Cardiac muscle cell (in vitro differentiated cells and primary cell): ENCODE measurements at regions not wholly inside any gene's neighbourhood (a gene's known extent, or its start where the extent isn't known, plus 50 kb on each side); places are given as distances from the start of the nearest gene placed in this dataset.

ENCODE experiments used
- DNase-seq, 2 donors: peaks; one replicate each; pipeline versions ENCODE4 v3.0.0 to v3.0.0-alpha.2; 2010 to 2017; ENCODE audit warnings: low read depth in 1 of 2, low spot score in 1 of 2
- H3K27ac ChIP-seq: fragments of 200-600 bp; sonication (generic); 2 replicates; pipeline ENCODE4 v1.5.1; 2016
- H3K27me3 ChIP-seq: fragments of 200-600 bp; sonication (generic); 2 replicates; pipeline ENCODE4 v1.6.0; 2016; ENCODE audit warnings: control low read depth
- H3K36me3 ChIP-seq: fragments of 200-600 bp; sonication (generic); 2 replicates; pipeline ENCODE4 v1.5.1; 2016; ENCODE audit warnings: control low read depth
- H3K4me1 ChIP-seq: fragments of 200-600 bp; sonication (generic); 2 replicates; pipeline ENCODE4 v1.8.1; 2017; ENCODE audit warnings: low read depth, mild to moderate bottlenecking, mixed run types
- H3K4me3 ChIP-seq: fragments of 200-600 bp; sonication (generic); 2 replicates; pipeline ENCODE4 v1.5.1; 2016; ENCODE audit warnings: mild to moderate bottlenecking
- H3K9me3 ChIP-seq: fragments of 200-600 bp; sonication (generic); 2 replicates; pipeline ENCODE4 v1.5.1; 2017; ENCODE audit warnings: low read depth, mild to moderate bottlenecking, control low read depth
- CTCF ChIP-seq: IDR thresholded peaks from 2 replicates; pipeline ENCODE4 v1.5.1; 2012; ENCODE audit warnings: low read depth, mild to moderate bottlenecking, low read length

- no peak overlapping the region for H3K27ac ChIP-seq
- no peak for DNase-seq
Measured at GRCh38 chr14:34177466-34177865, 226.6 kb upstream of the EGLN3 start.

GRCh38 chr14:34175574-34175973 is 224.7 kb upstream of the EGLN3 start:
- Histone ChIP-seq H3K4me1 (peaks cover 5% of the 10 kb centered on the region), H3K4me3 (no peak overlapping the region), H3K9me3 (no peaks in the 10 kb centered on the region), H3K36me3 (no peaks in the 10 kb centered on the region), H3K27me3 (no peaks in the 10 kb centered on the region), H3K27ac (no peak overlapping the region)
- DNase-seq: no peak
- TF ChIP-seq CTCF: no peak

More at GRCh38 chr14:34177466-34177865, 226.6 kb upstream of the EGLN3 start:
- TF ChIP-seq CTCF: no peak
- Histone ChIP-seq H3K4me3 (no peak overlapping the region), H3K36me3 (no peaks in the 10 kb centered on the region), H3K9me3 (no peaks in the 10 kb centered on the region), H3K4me1 (peaks cover 8% of the 10 kb centered on the region), H3K27me3 (no peaks in the 10 kb centered on the region)

- H3K27ac ChIP-seq: no peak overlapping the region
- no peak for DNase-seq
- peaks cover 1% of the 10 kb centered on the region for H3K4me1 ChIP-seq
- no peaks in the 10 kb centered on the region for H3K9me3 ChIP-seq
- no peak overlapping the region for H3K4me3 ChIP-seq
- H3K36me3 ChIP-seq: no peaks in the 10 kb centered on the region
- TF ChIP-seq CTCF: no peak
- no peaks in the 10 kb centered on the region for H3K27me3 ChIP-seq
Measured at GRCh38 chr14:34174973-34175372, 224.1 kb upstream of the EGLN3 start.

- Histone ChIP-seq H3K27ac (no peak overlapping the region), H3K9me3 (no peaks in the 10 kb centered on the region), H3K4me1 (no peaks in the 10 kb centered on the region), H3K27me3 (no peaks in the 10 kb centered on the region), H3K4me3 (no peak overlapping the region), H3K36me3 (no peaks in the 10 kb centered on the region)
- no peak for DNase-seq
- TF ChIP-seq CTCF: no peak
Measured at GRCh38 chr14:34173916-34174315, 223.0 kb upstream of the EGLN3 start.

- TF ChIP-seq CTCF: no peak
- H3K9me3 ChIP-seq: no peaks in the 10 kb centered on the region
Measured at GRCh38 chr14:34172550-34173368, 221.9 kb upstream of the EGLN3 start.

More at GRCh38 chr14:34172550-34173368, 221.9 kb upstream of the EGLN3 start:
- DNase-seq: no peak
- Histone ChIP-seq H3K4me1 (no peaks in the 10 kb centered on the region), H3K4me3 (no peak overlapping the region), H3K27me3 (no peaks in the 10 kb centered on the region), H3K36me3 (no peaks in the 10 kb centered on the region), H3K27ac (no peak overlapping the region)
